Tibial nerve (tissue), 4 donors: ENCODE measurements at regions not wholly inside any gene's neighbourhood (a gene's known extent, or its start where the extent isn't known, plus 50 kb on each side); places are given as distances from the start of the nearest gene placed in this dataset.

Experiments
- CTCF ChIP-seq, 5 experiments: fragments of 200-600 bp in 3 of 5; fragments of 450-650 bp in 2 of 5; sonication (generic) in 3 of 5; IDR thresholded peaks; one replicate each; pipeline ENCODE4 v1.5.1; 2016 to 2019; ENCODE audit warnings: antibody characterized with exemption in 5 of 5, mild to moderate bottlenecking in 3 of 5, moderate library complexity in 2 of 5
- EP300 ChIP-seq, 2 donors: sonication (generic); formaldehyde crosslinking; IDR thresholded peaks; one replicate each; pipeline ENCODE4 v1.6.1; 2017; ENCODE audit warnings: antibody characterized with exemption in 2 of 2, mild to moderate bottlenecking in 1 of 2

GRCh38 chr5:38667499-38667776 lies 111.0 kb upstream of the LIFR start:
- TF ChIP-seq CTCF (IDR thresholded peaks at IDR 0.05) (no peak), EP300 (IDR thresholded peaks at IDR 0.05) (no peak)
